ACHN (cell line): ENCODE measurements at regions not wholly inside any gene's neighbourhood (a gene's known extent, or its start where the extent isn't known, plus 50 kb on each side); places are given as distances from the start of the nearest gene placed in this dataset.
A peak's percentile ranks its signal among the peaks of the same experiment; 100 is the strongest.

Source experiments
- DNase-seq: peaks from one replicate; pipeline ENCODE4 v3.0.0-alpha.2; 2015
- in situ Hi-C: cut with HindIII; loops from 2 replicates; pipeline ENCODE4 v1.10.0; 2017; ENCODE audit warnings: low sequenced_read_pairs, low pct_ligation_motif_present, low pct_unique_long_range_greater_than_20kb

GRCh38 chr6:166781331-166781730 is 154.3 kb upstream of the RPS6KA2 start:
- in situ Hi-C loops, result no loop called here
- DNase-seq, result no peak

GRCh38 chr6:166779963-166780683 is 153.1 kb upstream of the RPS6KA2 start:
- DNase-seq, result no peak
- in situ Hi-C loops, result no loop called here

GRCh38 chr6:166779381-166779780 is 152.3 kb upstream of the RPS6KA2 start:
- in situ Hi-C loops, result no loop called here
- DNase-seq, result no peak

- in situ Hi-C loops, result no loop called here
- DNase-seq, result no peak
Measured at GRCh38 chr6:166778776-166779175, 151.7 kb upstream of the RPS6KA2 start.

GRCh38 chr6:166778046-166778445 is 151.0 kb upstream of the RPS6KA2 start:
- no peak for DNase-seq
- in situ Hi-C loops, result no loop called here

- in situ Hi-C loops, result no loop called here
- no peak for DNase-seq
Measured at GRCh38 chr6:166777096-166777630, 150.1 kb upstream of the RPS6KA2 start.

GRCh38 chr6:166776571-166776970 is 149.5 kb upstream of the RPS6KA2 start:
- no peak for DNase-seq
- in situ Hi-C loops, result no loop called here

- no peak for DNase-seq
- in situ Hi-C loops, result no loop called here
Measured at GRCh38 chr6:166775923-166776220, 148.8 kb upstream of the RPS6KA2 start.

- peak; percentile 62 for DNase-seq
- in situ Hi-C loops, result no loop called here
Measured at GRCh38 chr6:166775180-166775922, 148.3 kb upstream of the RPS6KA2 start.

- in situ Hi-C loops, result no loop called here
- no peak for DNase-seq
Measured at GRCh38 chr6:166774770-166775169, 147.7 kb upstream of the RPS6KA2 start.

GRCh38 chr6:166774292-166774691 is 147.2 kb upstream of the RPS6KA2 start:
- DNase-seq, result no peak
- in situ Hi-C loops, result no loop called here

- DNase-seq, result no peak
Measured at GRCh38 chr6:166772518-166772917, 145.5 kb upstream of the RPS6KA2 start.

GRCh38 chr6:166771701-166772100 is 144.7 kb upstream of the RPS6KA2 start:
- in situ Hi-C loops, result no loop called here
- no peak for DNase-seq

More at GRCh38 chr6:166772518-166772917, 145.5 kb upstream of the RPS6KA2 start:
- in situ Hi-C loops, result no loop called here

- no peak for DNase-seq
- in situ Hi-C loops, result no loop called here
Measured at GRCh38 chr6:166770216-166771116, 143.4 kb upstream of the RPS6KA2 start.

GRCh38 chr6:166769648-166770047 is 142.6 kb upstream of the RPS6KA2 start:
- DNase-seq, result no peak
- in situ Hi-C loops, result no loop called here

GRCh38 chr6:166768761-166769160 is 141.7 kb upstream of the RPS6KA2 start:
- in situ Hi-C loops, result no loop called here
- no peak for DNase-seq

GRCh38 chr6:166767230-166767629 is 140.2 kb upstream of the RPS6KA2 start:
- in situ Hi-C loops, result no loop called here
- DNase-seq, result no peak

GRCh38 chr6:166766769-166767168 is 139.7 kb upstream of the RPS6KA2 start:
- in situ Hi-C loops, result no loop called here
- no peak for DNase-seq

GRCh38 chr6:166765234-166765541 is 138.1 kb upstream of the RPS6KA2 start:
- in situ Hi-C loops, result no loop called here
- no peak for DNase-seq
